AG09309 (cell line): ENCODE measurements at regions not wholly inside any gene's neighbourhood (a gene's known extent, or its start where the extent isn't known, plus 50 kb on each side); places are given as distances from the start of the nearest gene placed in this dataset.
"Not testable (repeated sequence)": the region's sequence is repeated elsewhere in the genome, so short reads cannot be mapped to it uniquely, and the experiment has no call there.

Experiments
- DNase-seq: peaks from one replicate; pipeline ENCODE4 v3.0.0-alpha.2; 2010; ENCODE audit warnings: low read depth
- H3K4me3 ChIP-seq: 2 replicates; pipeline ENCODE4 v1.5.1; 2011; ENCODE audit warnings: mild to moderate bottlenecking, low read depth, low read length, moderate library complexity; ENCODE audit not compliant: control insufficient read depth
- TF ChIP-seq, protein P1 (sequence below): IDR thresholded peaks from 2 replicates; pipeline ENCODE4 v1.5.1; 2011; ENCODE audit warnings: mild to moderate bottlenecking, low read depth, low read length, inconsistent platforms; ENCODE audit not compliant: insufficient read depth, control insufficient read depth; ENCODE audit errors: missing control alignments

DNA sequence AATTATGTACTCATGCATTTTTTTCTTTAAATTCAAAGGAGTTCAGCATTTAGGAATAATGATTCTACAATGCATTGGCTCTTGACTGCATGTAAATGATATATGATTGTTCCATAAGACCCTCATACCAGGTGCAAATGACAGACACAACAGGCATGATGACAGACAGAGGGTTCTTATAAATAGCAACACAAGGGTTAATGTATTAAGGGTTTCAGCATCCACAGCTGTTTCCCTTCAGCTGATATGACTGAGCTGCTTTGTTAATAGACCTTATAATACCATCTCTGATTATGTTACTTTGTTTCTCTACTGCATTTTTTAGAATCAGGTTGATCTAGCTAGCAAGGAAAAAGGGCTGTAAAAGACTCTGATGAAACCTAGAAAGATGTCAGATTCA, 90.8 kb upstream of the TMTC2 start:
- TF ChIP-seq, protein P1, sequence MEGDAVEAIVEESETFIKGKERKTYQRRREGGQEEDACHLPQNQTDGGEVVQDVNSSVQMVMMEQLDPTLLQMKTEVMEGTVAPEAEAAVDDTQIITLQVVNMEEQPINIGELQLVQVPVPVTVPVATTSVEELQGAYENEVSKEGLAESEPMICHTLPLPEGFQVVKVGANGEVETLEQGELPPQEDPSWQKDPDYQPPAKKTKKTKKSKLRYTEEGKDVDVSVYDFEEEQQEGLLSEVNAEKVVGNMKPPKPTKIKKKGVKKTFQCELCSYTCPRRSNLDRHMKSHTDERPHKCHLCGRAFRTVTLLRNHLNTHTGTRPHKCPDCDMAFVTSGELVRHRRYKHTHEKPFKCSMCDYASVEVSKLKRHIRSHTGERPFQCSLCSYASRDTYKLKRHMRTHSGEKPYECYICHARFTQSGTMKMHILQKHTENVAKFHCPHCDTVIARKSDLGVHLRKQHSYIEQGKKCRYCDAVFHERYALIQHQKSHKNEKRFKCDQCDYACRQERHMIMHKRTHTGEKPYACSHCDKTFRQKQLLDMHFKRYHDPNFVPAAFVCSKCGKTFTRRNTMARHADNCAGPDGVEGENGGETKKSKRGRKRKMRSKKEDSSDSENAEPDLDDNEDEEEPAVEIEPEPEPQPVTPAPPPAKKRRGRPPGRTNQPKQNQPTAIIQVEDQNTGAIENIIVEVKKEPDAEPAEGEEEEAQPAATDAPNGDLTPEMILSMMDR = no peak
- no peak for DNase-seq
- no peak overlapping the region for H3K4me3 ChIP-seq

- DNase-seq = no peak
- H3K4me3 ChIP-seq = no peak overlapping the region
- TF ChIP-seq, protein P1 = no peak
Observed at GRCh38 chr12:82596483-82596882, 90.2 kb upstream of the TMTC2 start.

DNA sequence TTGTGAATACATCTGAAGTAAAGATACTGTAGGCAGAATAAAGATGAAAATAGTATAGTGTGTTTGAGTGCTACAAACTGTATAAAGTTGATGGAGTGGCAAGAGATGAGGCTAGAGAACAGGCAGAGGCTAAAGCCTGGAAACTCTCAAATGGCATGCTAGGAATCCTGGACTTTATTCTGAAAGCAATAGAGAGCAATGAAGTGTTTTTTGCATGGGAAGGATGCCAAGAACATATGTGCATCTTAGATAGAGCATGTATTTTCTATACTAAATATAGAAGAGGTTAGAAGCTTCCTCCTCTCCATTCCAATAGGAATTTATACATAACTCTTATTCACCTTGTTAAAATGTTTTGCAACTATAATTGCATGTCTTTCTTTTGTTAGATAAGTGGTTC, 86.3 kb upstream of the TMTC2 start:
- no peak for DNase-seq
- TF ChIP-seq, protein P1 = no peak
- H3K4me3 ChIP-seq = no peak overlapping the region

DNA sequence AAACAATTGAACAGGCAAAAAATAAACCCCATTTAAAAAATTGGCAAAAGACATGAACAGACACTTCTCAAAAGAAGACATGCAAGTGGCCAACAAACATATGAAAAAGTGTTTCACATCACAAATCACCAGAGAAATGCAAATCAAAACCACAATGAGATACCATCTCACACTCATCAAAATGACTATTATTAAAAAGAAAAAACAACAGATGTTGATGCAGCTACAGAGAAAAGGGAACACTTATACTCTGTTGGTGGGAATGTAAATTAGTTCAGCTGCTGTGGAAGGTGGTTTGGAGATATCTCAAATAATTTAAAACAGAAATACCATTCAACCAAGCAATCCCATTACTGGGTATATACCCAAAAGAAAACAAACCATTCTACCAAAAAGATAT, 83.1 kb upstream of the TMTC2 start:
- not testable (repeated sequence) for DNase-seq, H3K4me3 ChIP-seq

DNA sequence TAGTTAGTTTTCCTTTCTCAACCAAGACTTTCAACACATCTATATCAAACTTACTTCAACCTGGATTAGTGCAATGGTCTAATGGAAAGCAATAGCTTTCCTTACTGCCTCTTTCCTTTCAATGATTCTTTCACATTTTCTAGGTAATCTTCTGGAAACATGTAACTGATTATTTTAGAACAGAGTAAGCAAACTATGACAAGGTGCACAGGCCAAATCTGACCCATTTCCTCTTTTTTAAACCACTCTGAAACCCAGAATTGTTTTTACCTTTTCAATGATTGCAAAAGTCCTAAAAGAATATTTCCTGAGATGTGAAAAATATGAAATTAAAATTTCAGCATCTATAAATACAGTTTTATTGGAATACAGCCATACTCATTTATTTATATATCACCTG, 81.6 kb upstream of the TMTC2 start:
- TF ChIP-seq, protein P1 = no peak
- no peak overlapping the region for H3K4me3 ChIP-seq
- DNase-seq = no peak

GRCh38 chr12:82608706-82609105, 78.0 kb upstream of the TMTC2 start:
- DNase-seq = peak; percentile 52
- no peak overlapping the region for H3K4me3 ChIP-seq
- TF ChIP-seq, protein P1 = no peak

GRCh38 chr12:82609234-82609914, 77.3 kb upstream of the TMTC2 start:
- H3K4me3 ChIP-seq = no peak overlapping the region
- TF ChIP-seq, protein P1 = no peak

More at GRCh38 chr12:82609234-82609914, 77.3 kb upstream of the TMTC2 start:
- no peak for DNase-seq
